NCI-H1694 treated with DMSO at 0.1 percent for 48 hours (cell line): ENCODE measurements at regions not wholly inside any gene's neighbourhood (a gene's known extent, or its start where the extent isn't known, plus 50 kb on each side); places are given as distances from the start of the nearest gene placed in this dataset.

Source experiments
- DNase-seq: peaks from one replicate; lab custom pipeline; 2025; lab: John Stamatoyannopoulos, UW

- no peak for DNase-seq
These were observed 1249.4 kb upstream of the SLC10A2 start for GRCh38 chr13:104315606-104316005.

- no peak for DNase-seq
These were observed 1248.8 kb upstream of the SLC10A2 start for GRCh38 chr13:104314926-104315535.

GRCh38 chr13:104314321-104314720, 1248.1 kb upstream of the SLC10A2 start:
- no peak for DNase-seq

GRCh38 chr13:104310861-104311260, 1244.6 kb upstream of the SLC10A2 start:
- DNase-seq = no peak

- no peak for DNase-seq
These were observed 1243.2 kb upstream of the SLC10A2 start for GRCh38 chr13:104309431-104309830.

DNA sequence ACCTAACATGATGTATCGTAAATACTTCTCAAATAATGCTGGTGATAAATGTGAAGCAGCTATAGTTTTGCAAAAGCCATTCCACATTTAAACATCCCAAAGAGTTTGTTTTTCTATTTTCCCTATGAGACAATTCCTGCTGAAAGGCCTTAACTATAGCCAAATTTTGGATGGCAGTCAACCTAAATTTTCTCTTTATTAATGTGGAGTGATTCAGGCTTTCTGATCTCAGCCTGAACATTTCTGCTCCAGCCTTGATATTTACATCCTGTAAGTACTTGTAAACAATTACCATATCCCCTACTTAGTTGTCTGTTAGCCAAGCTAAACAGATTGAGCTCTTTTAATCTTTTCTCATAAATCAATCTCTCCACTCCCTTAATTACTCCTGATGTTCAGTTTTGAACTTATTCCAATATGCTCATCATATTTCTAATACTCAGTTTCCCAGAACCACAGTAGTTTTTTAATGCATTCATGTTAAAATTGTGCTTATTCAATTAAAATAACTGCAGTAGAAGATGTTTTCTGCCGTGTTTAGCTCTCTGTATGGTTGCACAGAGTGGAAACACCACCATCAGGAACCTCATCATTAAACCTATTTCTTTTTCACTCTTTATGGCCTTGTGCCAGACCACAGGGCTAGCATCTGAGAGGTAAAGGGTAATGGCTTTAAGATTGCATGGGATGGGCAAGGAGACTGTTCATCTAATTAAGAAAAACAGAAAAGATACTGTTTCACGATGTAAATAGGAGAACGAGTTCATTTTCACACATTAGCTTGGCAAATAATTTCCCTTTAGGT, 1235.2 kb upstream of the SLC10A2 start:
- DNase-seq = peak; percentile 98

DNA sequence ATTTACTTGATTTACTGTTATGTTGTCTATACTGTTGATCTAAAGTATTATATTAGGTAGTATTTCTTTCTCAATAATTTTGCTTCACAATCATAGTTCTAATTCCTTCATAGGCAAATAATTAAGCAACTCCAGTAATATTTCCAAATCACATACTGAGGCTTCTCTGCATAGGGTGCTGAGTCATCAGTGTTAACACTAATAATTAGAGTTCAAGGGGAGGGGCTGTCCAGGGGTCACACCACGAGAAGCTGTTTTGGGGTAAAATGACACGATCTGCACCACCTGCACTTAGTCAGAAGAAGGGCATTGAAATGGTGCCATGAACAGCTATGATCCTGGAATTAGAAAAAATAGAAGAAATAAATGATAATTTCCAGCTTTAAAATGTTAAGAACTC, 1230.9 kb upstream of the SLC10A2 start:
- DNase-seq = no peak

DNA sequence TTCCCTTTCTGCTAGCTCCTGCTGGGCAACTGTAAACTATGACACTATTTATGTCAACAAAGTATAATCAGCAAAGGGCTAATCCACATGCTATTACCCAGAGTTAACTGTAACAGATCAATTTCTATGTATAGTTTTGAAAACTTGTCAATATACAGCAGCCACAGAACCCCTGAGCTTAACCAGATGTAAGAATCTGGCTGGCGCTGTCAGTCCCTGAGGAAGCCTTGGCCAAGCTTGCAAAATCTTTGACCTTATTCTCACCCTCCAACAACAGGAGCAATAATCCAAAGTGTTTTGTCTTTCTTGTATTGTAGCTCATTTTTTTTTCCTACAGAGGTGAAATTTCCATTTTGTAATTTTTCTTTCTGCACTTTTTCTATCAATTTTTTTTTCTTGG, 1230.1 kb upstream of the SLC10A2 start:
- no peak for DNase-seq

GRCh38 chr13:104295537-104295936, 1229.3 kb upstream of the SLC10A2 start:
- DNase-seq = no peak

GRCh38 chr13:104289400-104289799, 1223.2 kb upstream of the SLC10A2 start:
- no peak for DNase-seq

DNA sequence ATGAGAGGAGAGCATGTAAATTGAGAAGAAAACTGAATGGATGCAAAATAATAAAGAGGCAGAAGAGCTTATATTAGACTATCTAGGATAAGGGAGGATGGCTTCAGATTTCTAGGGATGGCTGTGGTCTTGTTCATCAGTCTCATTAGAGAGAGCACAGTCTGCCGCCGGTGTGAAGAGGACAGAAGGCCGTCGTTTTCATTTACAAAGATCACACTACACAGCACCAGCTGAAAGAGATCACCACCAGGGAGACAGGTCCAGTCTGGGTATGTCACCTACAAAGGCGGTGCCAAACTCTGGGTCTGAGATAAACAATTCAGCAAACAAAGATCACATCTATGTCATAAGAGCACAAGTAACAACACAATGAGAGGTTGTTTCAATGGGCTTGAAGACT, 1222.3 kb upstream of the SLC10A2 start:
- no peak for DNase-seq

- DNase-seq = no peak
These were observed 1220.5 kb upstream of the SLC10A2 start for GRCh38 chr13:104286566-104287290.

- no peak for DNase-seq
These were observed 1215.7 kb upstream of the SLC10A2 start for GRCh38 chr13:104281910-104282309.

GRCh38 chr13:104270731-104271130, 1204.5 kb upstream of the SLC10A2 start:
- DNase-seq = peak; percentile 13

DNA sequence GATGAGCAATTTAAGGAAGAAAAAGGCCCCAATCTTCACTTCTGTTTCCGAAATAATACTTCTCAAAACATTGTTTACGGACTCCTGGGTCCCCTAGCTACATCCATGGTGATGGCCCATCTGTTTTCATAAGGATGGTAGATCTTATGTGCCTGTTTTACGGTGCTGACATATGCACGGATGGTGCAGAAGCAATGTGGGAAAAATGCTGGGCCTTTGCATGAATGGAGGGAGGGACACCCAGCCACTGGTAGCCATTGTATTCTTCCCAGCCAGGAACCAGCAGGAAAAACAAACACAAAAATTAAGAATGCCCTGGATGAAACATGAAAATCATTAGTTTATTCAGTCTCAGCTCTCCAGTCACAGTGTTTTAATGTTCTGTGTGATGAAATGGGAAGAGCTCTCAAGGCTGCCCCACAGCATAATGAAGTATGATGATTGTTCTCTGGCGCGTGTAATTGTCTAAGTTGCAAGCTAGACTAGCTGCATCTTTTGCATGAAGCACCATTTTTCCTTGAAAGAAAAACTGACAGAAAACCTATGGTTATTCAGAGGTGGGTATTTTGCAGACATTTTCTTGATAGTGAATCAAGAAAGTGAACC, 1201.1 kb upstream of the SLC10A2 start:
- no peak for DNase-seq

DNA sequence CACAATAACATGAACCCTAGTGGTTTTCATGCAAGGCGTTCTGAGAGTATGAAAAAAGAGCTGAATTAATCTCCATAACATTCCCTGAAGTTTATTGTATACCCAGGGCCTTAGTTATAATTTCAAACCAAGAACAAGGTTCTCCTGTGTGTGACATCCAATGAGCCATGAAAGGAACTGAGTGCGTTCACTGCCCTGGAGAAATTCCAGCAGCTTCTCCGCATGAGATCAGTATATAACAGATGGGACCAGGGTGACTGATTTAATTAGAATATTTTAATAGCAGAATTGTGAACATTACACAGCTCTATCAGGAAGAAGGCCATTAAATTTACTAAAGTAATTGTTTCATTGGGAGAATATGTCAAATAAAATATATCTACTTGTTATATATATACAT, 1190.5 kb upstream of the SLC10A2 start:
- peak; percentile 95 for DNase-seq

- DNase-seq = peak; percentile 11
These were observed 1187.0 kb upstream of the SLC10A2 start for GRCh38 chr13:104253063-104253680.

GRCh38 chr13:104251931-104252330, 1185.7 kb upstream of the SLC10A2 start:
- no peak for DNase-seq

DNA sequence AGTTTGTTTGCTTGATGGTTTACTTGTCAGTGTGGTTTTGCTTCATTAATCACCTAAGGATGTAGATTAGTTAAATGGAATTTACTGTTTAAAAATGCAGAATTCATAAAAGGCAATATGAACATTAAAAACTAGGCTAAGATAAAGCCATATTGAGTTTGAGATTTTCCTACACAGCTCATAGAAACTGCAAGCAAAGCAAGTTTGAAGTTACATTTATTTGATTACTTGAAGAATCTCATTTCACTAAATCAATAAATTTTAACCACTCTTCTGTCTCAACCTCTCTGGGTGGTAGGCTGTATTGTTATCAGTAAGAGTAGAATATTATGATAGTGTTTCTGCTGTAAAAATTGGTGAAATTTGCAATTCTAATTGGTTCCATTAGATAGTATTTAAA, 1180.7 kb upstream of the SLC10A2 start:
- no peak for DNase-seq

- DNase-seq = no peak
These were observed 1140.3 kb upstream of the SLC10A2 start for GRCh38 chr13:104206450-104207044.

GRCh38 chr13:104204177-104204576, 1138.0 kb upstream of the SLC10A2 start:
- DNase-seq = no peak

- DNase-seq = no peak
These were observed 1132.6 kb upstream of the SLC10A2 start for GRCh38 chr13:104198801-104199200.
